Ishikawa (cell line): ENCODE measurements at regions not wholly inside any gene's neighbourhood (a gene's known extent, or its start where the extent isn't known, plus 50 kb on each side); places are given as distances from the start of the nearest gene placed in this dataset.

Experiments used
- EP300 ChIP-seq: IDR thresholded peaks from 2 replicates; pipeline ENCODE4 v1.6.1; 2012; ENCODE audit warnings: borderline replicate concordance
- NFIC ChIP-seq: IDR thresholded peaks from 2 replicates; pipeline ENCODE4 v1.6.1; 2012

- TF ChIP-seq NFIC (no peak), EP300 (no peak)
These were observed 496.6 kb upstream of the SPHKAP start for GRCh38 chr2:228678110-228678509.
